ENCODE measurements at regions not wholly inside any gene's neighbourhood (a gene's known extent, or its start where the extent isn't known, plus 50 kb on each side); places are given as distances from the start of the nearest gene placed in this dataset.
A peak's percentile ranks its signal among the peaks of the same experiment; 100 is the strongest.

GRCh38 chr10:117762126-117762818, 219.7 kb downstream of the EMX2 start (continued):
- no peak for TF ChIP-seq REST (IDR thresholded peaks at IDR 0.05; ENCODE audit: unreplicated experiment)
- TF ChIP-seq JUNB (IDR thresholded peaks at IDR 0.05; ENCODE audit: unreplicated experiment): no peak
- TF ChIP-seq NANOG (IDR thresholded peaks at IDR 0.05; ENCODE audit: borderline replicate concordance): no peak

GRCh38 chr10:117762819-117763172, 220.2 kb downstream of the EMX2 start:
- Histone ChIP-seq H3K27ac (ENCODE audit: low read depth) (no peak overlapping the region), H3K9me2 (ENCODE audit: insufficient read depth) (peaks cover 7% of the 10 kb centered on the region; the same call in 1 of the 2 replicates), H3K36me3 (ENCODE audit: insufficient read depth) (no peaks in the 10 kb centered on the region), H3K79me2 (replicated peaks; ENCODE audit: insufficient read depth) (no peaks in the 10 kb centered on the region), H4K20me1 (replicated peaks; ENCODE audit: insufficient read depth) (no peaks in the 10 kb centered on the region), H2AFZ (0 out of 2 replicates have a peak overlapping the region, but pooled peaks have one; percentile 18), H3K4me2 (no peak overlapping the region), H3K4me1 (ENCODE audit: insufficient read depth) (no peaks in the 10 kb centered on the region), H3F3A (replicated peaks; ENCODE audit: low read depth) (no peaks in the 10 kb centered on the region), H3K27me3 (ENCODE audit: insufficient read depth) (no peaks in the 10 kb centered on the region), H3K4me3 (no peak overlapping the region)
- Mint-ChIP-seq H3K9me3 (no peaks in the 10 kb centered on the region), H3K4me1 (peaks cover 8% of the 10 kb centered on the region), H3K4me3 (no peak overlapping the region), H3K27ac (no peak overlapping the region), H3K27me3 (ENCODE audit: insufficient read depth, low read depth, poor library complexity) (no peaks in the 10 kb centered on the region), H3K36me3 (ENCODE audit: low read depth) (no peaks in the 10 kb centered on the region)
- TF ChIP-seq ZNF114 (CRISPR knock-in tag; IDR thresholded peaks at IDR 0.05) (no peak), ETS1 (IDR thresholded peaks at IDR 0.05) (no peak), POLR2AphosphoS5 (IDR thresholded peaks at IDR 0.05; ENCODE audit: low read depth) (no peak), NANOG (IDR thresholded peaks at IDR 0.05; ENCODE audit: borderline replicate concordance) (no peak)
- ATAC-seq: no peak
- no peak for DNase-seq (ENCODE audit: low spot score)

GRCh38 chr10:117763528-117763927, 221.0 kb downstream of the EMX2 start:
- Mint-ChIP-seq H3K9me3 (peaks cover 3% of the 10 kb centered on the region; the same call in 1 of the 3 replicates), H3K36me3 (ENCODE audit: low read depth) (no peaks in the 10 kb centered on the region), H3K4me1 (peaks cover 8% of the 10 kb centered on the region), H3K4me3 (no peak overlapping the region), H3K27ac (no peak overlapping the region), H3K27me3 (ENCODE audit: insufficient read depth, low read depth, poor library complexity) (no peaks in the 10 kb centered on the region)
- Histone ChIP-seq H3K4me1 (ENCODE audit: insufficient read depth) (no peaks in the 10 kb centered on the region), H3K4me3 (no peak overlapping the region), H4K20me1 (replicated peaks; ENCODE audit: insufficient read depth) (no peaks in the 10 kb centered on the region), H2AFZ (no peak overlapping the region), H3K79me2 (replicated peaks; ENCODE audit: insufficient read depth) (no peaks in the 10 kb centered on the region), H3K27me3 (ENCODE audit: insufficient read depth) (no peaks in the 10 kb centered on the region), H3K9me2 (ENCODE audit: insufficient read depth) (peaks cover 7% of the 10 kb centered on the region; the same call in 1 of the 2 replicates), H3K4me2 (no peak overlapping the region), H3K27ac (ENCODE audit: low read depth) (no peak overlapping the region), H3F3A (replicated peaks; ENCODE audit: low read depth) (no peaks in the 10 kb centered on the region), H3K36me3 (ENCODE audit: insufficient read depth) (no peaks in the 10 kb centered on the region)
- DNase-seq (ENCODE audit: low spot score) (no peak), ATAC-seq (no peak)
- TF ChIP-seq EZH2 (IDR thresholded peaks at IDR 0.05; ENCODE audit: low read depth, unreplicated experiment) (no peak), ZNF331 (CRISPR knock-in tag; IDR thresholded peaks at IDR 0.05; ENCODE audit: low read depth) (no peak), POLR2AphosphoS5 (IDR thresholded peaks at IDR 0.05; ENCODE audit: low read depth) (no peak)

Measured in GM23338 (cell line).